Activated T-helper 2 cell treated with anti-CD3 and anti-CD28 coated beads, Interferon-gamma antibody, Interleukin-2, Interleukin-4, amounts not matched to agents 10 μg/mL and 5 μg/mL and 100 μg/mL, durations not matched to agents 14 hours and 24 hours and 36 hours (primary cell): ENCODE measurements at regions not wholly inside any gene's neighbourhood (a gene's known extent, or its start where the extent isn't known, plus 50 kb on each side); places are given as distances from the start of the nearest gene placed in this dataset.

Experiments used
- DNase-seq: peaks from one replicate; pipeline ENCODE4 v3.0.0; 2021; ENCODE audit warnings: low spot score
- H3K27ac Mint-ChIP-seq: one replicate; pipeline ENCODE4 v1.8.0; 2021; ENCODE audit warnings: mixed read lengths
- H3K27me3 Mint-ChIP-seq: one replicate; pipeline ENCODE4 v1.8.0; 2021; ENCODE audit warnings: low read depth, mixed read lengths
- H3K36me3 Mint-ChIP-seq: one replicate; pipeline ENCODE4 v1.8.0; 2021; ENCODE audit warnings: low read depth, mixed read lengths
- H3K4me1 Mint-ChIP-seq: one replicate; pipeline ENCODE4 v1.8.0; 2021; ENCODE audit warnings: low read depth, mixed read lengths
- H3K4me3 Mint-ChIP-seq: one replicate; pipeline ENCODE4 v1.8.0; 2021; ENCODE audit warnings: low read depth, mild to moderate bottlenecking, moderate library complexity, mixed read lengths
- H3K9me3 Mint-ChIP-seq: one replicate; pipeline ENCODE4 v1.8.0; 2021; ENCODE audit warnings: mixed read lengths
- intact Hi-C: fragments of 100-400 bp; cut with micrococcal nuclease; formaldehyde crosslinking; loops from one replicate; pipeline ENCODE4 v1.15.1; 2023

DNA sequence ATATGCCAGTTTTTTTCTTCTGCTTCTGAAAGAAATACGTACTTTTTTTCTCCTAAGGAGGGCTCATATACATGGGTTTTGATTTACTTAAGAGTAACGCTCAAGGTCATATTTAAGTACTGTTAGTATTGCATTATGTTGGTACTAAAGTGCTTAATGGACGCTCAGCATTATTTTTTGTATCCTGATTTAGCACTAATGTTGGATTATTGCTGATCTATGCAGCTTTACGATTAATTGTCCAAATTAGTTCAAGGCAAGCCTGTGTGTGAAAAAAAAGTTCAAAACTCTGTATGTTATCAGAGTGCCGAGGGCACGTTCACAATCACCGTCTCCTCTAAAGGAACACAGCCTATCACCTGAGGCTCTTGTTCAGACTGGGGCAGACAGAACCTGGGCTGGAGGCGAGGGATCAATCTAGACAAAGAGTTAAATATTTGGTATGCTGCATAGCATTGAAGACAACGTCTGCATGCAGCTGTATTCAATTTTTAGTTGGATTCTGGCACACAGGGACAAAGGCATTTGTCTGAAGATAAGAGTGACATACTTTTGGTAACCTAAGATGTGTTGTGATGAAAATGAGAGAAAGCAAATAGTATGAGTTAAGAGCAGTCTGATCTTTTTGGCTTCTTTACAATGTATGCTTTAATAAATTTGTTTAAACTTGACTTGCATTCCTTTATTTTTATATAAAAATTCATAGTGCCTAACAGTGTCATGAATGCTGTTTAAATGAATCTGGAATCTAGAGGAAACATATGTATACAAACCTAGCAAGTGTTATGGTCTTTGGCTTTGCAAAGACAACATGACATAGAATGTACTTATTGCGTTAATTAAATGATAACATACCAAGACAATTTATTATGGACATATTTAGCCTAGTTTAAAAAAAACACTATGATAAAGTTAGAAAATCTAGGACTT lies 341.2 kb downstream of the SAMD5 start:
- H3K4me3 Mint-ChIP-seq: no peak overlapping the region
- H3K4me1 Mint-ChIP-seq: no peaks in the 10 kb centered on the region
- intact Hi-C loops: no loop called here
- no peak for DNase-seq
- no peaks in the 10 kb centered on the region for H3K36me3 Mint-ChIP-seq
- H3K9me3 Mint-ChIP-seq: no peaks in the 10 kb centered on the region
- H3K27ac Mint-ChIP-seq: no peak overlapping the region
- H3K27me3 Mint-ChIP-seq: no peaks in the 10 kb centered on the region

DNA sequence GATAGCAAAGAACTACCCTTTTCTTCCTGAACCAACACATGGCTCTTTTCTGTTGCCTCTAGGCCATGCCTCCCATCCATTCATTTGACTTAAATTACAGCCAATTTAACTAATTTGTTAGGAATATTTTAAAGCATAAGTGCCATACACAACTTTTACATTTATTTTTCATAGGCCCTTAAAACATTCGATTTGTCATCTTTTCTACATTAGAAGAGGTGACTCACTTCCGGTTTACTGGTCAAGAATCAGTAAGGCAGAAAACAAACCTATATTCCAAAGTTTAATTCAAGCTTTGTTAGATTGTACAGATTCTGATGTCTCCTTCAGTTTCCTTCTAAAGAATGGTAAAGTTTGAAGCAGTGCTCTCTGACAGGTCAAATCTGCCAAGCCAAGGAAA lies 344.3 kb downstream of the SAMD5 start:
- intact Hi-C loops: no loop called here
- Mint-ChIP-seq H3K9me3 (no peaks in the 10 kb centered on the region), H3K4me3 (no peak overlapping the region), H3K4me1 (no peaks in the 10 kb centered on the region), H3K27ac (no peak overlapping the region), H3K36me3 (no peaks in the 10 kb centered on the region), H3K27me3 (no peaks in the 10 kb centered on the region)
- DNase-seq: no peak

DNA sequence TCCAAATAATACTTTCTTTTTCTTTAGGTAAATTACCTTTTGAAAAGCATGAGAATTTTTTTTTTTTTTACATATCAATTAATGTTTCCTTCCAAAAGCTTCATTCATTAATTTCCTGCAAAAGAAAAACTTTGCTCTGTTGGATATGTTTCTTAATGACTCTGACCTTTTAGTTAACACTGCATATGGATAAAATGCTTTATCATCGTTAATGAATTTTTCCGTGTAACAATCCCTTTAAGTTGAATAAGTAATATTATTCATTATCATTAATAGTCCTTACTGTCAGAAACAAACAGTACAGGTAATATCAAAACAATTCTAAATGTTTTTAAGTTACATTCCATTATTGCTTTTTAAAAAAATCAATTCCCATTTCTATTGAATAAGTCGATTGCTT lies 345.1 kb downstream of the SAMD5 start:
- Mint-ChIP-seq H3K27ac (no peak overlapping the region), H3K27me3 (no peaks in the 10 kb centered on the region)

DNA sequence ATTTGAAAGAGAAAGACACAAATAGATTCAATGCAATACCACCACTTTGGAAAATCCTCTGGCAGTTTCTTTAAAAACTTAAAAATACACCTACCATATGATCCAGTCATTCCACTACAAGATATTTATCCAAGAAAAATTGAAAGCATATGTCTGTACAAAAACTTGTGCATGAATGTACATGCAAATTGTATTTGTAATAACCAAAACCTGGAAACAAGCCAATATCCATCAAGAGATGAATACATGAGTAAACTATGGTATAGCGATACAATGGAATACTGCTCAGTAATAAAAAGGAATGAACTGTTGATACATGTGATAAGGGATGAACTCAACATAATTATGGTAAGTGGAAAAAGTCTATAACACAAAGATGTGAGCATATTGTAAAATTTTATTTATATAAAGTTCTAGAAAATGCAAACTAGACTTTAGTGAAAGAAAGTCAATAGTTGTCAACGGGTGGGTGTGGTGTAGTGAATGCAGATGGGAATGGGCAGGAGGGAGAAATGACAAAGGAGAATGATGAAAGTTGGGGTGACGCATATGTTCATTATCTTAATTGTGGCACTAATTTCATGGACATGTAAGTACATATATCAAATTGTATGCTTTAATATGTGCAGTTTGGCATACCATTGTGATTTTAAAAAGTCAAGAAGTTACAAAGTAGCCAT lies 347.5 kb downstream of the SAMD5 start:
- Mint-ChIP-seq H3K27me3 (no peaks in the 10 kb centered on the region), H3K4me3 (no peak overlapping the region), H3K4me1 (no peaks in the 10 kb centered on the region), H3K36me3 (no peaks in the 10 kb centered on the region), H3K9me3 (no peaks in the 10 kb centered on the region), H3K27ac (no peak overlapping the region)
- no peak for DNase-seq
- intact Hi-C loops: no loop called here

More for the DNA sequence above, 345.1 kb downstream of the SAMD5 start:
- H3K4me3 Mint-ChIP-seq: no peak overlapping the region
- H3K36me3 Mint-ChIP-seq: no peaks in the 10 kb centered on the region
- H3K9me3 Mint-ChIP-seq: no peaks in the 10 kb centered on the region
- DNase-seq: no peak
- intact Hi-C loops: no loop called here
- no peaks in the 10 kb centered on the region for H3K4me1 Mint-ChIP-seq

DNA sequence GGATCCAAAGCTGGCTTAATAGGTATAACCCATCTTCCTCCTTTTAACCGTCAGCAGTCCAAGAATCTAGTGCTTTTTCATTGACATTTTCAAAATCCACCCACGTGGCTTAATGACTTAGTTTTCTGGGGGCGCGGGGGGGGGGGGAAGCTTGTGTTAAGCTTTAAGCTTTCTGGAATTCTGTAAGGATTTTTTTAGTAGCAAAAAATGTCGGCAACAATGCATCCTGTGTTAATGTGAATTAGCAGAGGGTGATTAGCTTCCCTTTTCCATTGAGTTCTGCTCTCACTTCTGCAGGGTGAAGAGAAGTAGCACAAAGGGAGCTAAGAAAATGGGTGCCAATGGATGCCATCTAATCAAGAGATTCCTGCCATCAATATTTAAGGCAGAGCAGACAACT lies 348.2 kb downstream of the SAMD5 start:
- H3K4me3 Mint-ChIP-seq: no peak overlapping the region
- no peaks in the 10 kb centered on the region for H3K9me3 Mint-ChIP-seq
- intact Hi-C loops: no loop called here
- H3K4me1 Mint-ChIP-seq: no peaks in the 10 kb centered on the region
- no peak overlapping the region for H3K27ac Mint-ChIP-seq
- H3K36me3 Mint-ChIP-seq: no peaks in the 10 kb centered on the region
- no peak for DNase-seq
- no peaks in the 10 kb centered on the region for H3K27me3 Mint-ChIP-seq

DNA sequence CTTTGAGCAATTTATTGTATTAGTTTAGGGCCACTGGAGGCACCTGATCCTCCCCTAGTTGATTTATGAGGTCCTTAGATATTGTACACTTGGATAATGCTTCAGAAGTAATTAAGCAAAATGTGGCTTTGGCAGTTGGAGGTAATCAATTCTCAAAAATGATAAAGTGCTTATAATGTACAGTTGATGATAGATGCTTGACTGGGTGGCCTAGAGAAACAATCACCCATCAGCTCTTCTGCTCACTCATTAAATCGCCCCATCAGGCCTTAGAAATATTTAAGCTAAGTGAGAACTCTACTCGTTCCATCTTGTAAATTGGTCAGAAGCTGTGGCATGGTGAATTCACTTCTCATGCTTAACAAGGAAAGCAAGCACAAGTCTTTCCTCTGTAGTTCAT lies 349.9 kb downstream of the SAMD5 start:
- H3K9me3 Mint-ChIP-seq: no peaks in the 10 kb centered on the region
- H3K4me1 Mint-ChIP-seq: no peaks in the 10 kb centered on the region
- DNase-seq: no peak
- no peak overlapping the region for H3K4me3 Mint-ChIP-seq
- H3K27me3 Mint-ChIP-seq: no peaks in the 10 kb centered on the region
- H3K36me3 Mint-ChIP-seq: no peaks in the 10 kb centered on the region
- no peak overlapping the region for H3K27ac Mint-ChIP-seq
- intact Hi-C loops: no loop called here

DNA sequence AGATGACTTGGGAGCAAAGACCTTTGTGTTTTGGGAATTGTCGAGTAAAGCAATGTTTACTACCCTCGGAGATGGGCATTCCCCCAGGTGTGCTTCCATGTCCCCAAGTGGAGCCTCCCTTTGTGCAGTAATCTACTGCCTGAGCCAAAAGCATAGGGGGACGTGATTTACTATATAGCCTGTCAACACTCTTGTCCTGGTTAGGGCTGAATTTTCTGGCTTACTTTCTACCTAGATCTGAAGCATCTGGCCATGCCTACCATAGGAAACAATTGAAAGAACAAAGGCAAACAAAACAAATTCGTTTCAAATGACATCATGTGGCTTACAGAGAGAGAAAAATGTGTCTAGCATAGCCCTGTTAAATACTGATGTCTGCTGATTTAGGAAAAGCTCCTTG lies 350.6 kb downstream of the SAMD5 start:
- H3K4me1 Mint-ChIP-seq: no peaks in the 10 kb centered on the region
- H3K27me3 Mint-ChIP-seq: no peaks in the 10 kb centered on the region
- no peaks in the 10 kb centered on the region for H3K9me3 Mint-ChIP-seq
- no peak overlapping the region for H3K27ac Mint-ChIP-seq
- no peak for DNase-seq
- H3K36me3 Mint-ChIP-seq: no peaks in the 10 kb centered on the region
- intact Hi-C loops: no loop called here
- no peak overlapping the region for H3K4me3 Mint-ChIP-seq

DNA sequence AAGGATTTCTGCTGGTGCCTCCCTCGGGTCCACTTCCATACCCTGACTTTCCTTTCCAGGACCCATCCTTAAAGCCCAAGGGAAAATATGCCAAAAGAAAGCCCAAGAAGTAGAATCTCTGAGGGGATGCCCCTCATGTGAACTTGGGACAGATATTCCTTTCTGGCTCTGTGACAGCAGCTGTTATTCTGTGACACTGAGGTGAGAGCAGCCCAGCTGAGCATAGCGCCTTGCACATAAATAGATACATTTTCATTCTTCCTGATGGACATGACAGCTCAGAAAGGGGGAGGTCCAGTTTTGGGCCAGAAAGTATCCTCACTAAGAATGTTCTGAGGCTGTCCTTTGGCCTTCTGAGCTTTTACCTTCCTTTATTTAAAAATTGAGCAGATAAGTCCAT lies 353.2 kb downstream of the SAMD5 start:
- no peaks in the 10 kb centered on the region for H3K36me3 Mint-ChIP-seq
- H3K4me3 Mint-ChIP-seq: no peak overlapping the region
- H3K27ac Mint-ChIP-seq: no peak overlapping the region
- H3K27me3 Mint-ChIP-seq: no peaks in the 10 kb centered on the region
- no peaks in the 10 kb centered on the region for H3K9me3 Mint-ChIP-seq
- H3K4me1 Mint-ChIP-seq: no peaks in the 10 kb centered on the region
- no peak for DNase-seq
- intact Hi-C loops: no loop called here

DNA sequence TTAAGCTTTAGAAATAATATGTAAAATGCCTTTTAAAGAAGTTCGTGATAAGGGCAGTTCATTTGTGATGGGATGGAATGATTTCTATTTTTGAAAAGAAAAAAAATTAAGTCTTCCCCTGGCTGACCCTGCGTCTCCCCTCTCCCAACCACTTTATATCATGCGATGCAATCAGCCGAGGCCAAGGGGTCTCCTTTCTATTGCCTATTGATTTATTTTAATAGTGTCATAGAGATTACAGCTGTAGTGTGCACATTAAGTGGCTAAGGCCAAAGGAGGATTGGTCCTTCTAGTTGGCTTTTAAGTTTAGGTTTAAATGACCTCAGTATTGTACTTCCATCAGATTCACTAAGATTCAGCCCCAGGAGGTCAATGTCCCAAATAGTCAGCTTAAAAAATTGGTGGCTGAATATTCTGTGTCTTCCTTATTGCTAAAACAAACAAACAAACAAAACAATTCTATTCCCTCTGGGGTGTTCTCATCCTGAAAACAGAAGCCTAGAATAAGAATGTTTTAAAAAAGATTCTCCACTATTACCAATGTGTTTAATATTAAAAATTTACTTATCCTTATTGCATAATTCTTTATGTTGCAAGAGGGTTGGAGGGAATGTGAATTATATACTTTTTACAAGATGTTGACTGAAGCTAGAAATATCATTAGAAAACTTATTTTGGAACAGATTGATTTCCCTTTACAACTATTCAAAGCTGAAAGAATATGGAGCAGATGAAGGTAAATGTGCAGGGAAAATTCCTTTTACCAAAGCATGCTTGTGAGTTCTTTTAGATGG lies 359.1 kb downstream of the SAMD5 start:
- no peaks in the 10 kb centered on the region for H3K4me1 Mint-ChIP-seq
- no peak for DNase-seq
- H3K27me3 Mint-ChIP-seq: no peaks in the 10 kb centered on the region
- no peak overlapping the region for H3K27ac Mint-ChIP-seq
- no peaks in the 10 kb centered on the region for H3K36me3 Mint-ChIP-seq
- no peaks in the 10 kb centered on the region for H3K9me3 Mint-ChIP-seq
- H3K4me3 Mint-ChIP-seq: no peak overlapping the region
- intact Hi-C loops: no loop called here

DNA sequence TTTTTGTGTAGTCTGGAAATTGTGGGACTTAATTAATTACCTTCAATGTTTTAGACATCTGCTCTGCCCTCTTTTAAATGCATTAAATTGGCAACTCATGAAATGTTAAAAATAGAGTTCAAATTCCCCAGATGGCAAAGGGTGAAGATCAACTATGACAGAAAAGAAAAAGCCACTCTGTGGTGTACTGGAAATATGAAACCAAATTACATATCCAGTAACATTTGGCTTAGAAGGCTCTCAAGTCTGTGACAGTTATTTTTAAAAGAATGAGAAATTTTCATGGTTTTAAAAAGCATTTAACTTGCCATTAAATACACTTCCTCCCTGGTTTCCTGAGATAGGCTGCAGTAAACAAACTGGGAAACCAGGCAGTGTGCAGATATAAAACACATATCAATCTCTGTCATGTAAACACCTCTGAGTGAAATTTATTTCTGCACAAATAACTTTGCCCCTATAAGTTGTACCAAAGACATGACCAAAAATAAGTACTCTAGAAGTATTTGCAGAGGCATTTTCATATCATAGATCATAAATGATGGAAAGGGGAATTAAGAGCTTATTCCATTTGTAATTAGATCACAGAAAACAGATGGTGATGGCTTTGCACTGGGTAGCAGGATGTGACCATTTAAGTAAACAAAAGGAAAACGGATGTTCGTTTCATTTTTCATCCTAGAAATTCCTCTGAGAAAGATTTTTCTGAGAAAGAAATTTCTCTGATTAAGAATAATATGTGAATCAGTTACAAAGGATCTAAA lies 360.1 kb downstream of the SAMD5 start:
- no peak overlapping the region for H3K27ac Mint-ChIP-seq
- no peaks in the 10 kb centered on the region for H3K36me3 Mint-ChIP-seq
- DNase-seq: no peak
- H3K4me1 Mint-ChIP-seq: no peaks in the 10 kb centered on the region
- H3K4me3 Mint-ChIP-seq: no peak overlapping the region
- no peaks in the 10 kb centered on the region for H3K9me3 Mint-ChIP-seq
- intact Hi-C loops: no loop called here
- H3K27me3 Mint-ChIP-seq: no peaks in the 10 kb centered on the region

DNA sequence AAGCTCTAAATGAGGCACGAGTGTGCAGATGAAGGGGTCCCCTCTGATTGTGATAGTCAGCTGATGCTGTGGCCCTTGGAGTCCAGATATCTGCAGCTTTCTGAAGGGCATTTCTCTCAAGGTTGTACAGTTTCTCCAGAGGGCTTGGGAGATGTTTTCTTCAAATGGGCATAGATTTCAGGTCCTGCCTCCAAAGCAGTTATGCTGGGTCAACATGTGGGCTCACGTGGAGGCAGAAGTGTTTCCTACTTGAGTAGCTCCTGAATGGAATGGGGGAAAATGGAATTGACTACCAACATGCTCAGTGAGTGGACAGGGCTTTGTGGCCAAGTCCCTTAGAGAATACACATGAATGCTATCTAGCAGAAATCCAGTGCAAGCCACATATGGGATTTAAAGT lies 360.7 kb downstream of the SAMD5 start:
- DNase-seq: no peak
- H3K36me3 Mint-ChIP-seq: no peaks in the 10 kb centered on the region

DNA sequence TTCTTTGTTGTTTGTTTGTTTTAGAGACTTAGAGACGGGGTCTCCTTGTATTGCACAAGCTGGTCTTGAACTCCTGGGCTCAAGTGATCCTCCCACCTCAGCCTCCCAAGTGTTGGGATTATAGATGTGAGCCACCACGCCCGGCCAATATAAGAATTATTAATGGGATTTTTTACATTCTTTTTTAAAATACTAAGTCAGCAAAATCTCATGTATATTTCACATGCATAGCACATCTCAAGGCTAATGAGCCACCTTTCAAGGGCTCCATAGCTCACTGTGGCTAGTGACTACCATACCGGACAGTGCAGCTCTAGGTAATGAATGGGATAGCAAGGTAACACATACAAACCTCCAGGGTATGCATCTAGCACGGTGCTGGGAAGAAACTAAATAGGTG lies 361.4 kb downstream of the SAMD5 start:
- no peak overlapping the region for H3K27ac Mint-ChIP-seq
- H3K36me3 Mint-ChIP-seq: no peaks in the 10 kb centered on the region
- H3K27me3 Mint-ChIP-seq: no peaks in the 10 kb centered on the region
- intact Hi-C loops: no loop called here
- H3K4me1 Mint-ChIP-seq: no peaks in the 10 kb centered on the region
- no peak for DNase-seq
- no peak overlapping the region for H3K4me3 Mint-ChIP-seq
- H3K9me3 Mint-ChIP-seq: no peaks in the 10 kb centered on the region

More for the DNA sequence above, 360.7 kb downstream of the SAMD5 start:
- Mint-ChIP-seq H3K4me3 (no peak overlapping the region), H3K9me3 (no peaks in the 10 kb centered on the region), H3K27ac (no peak overlapping the region), H3K27me3 (no peaks in the 10 kb centered on the region), H3K4me1 (no peaks in the 10 kb centered on the region)
- intact Hi-C loops: no loop called here
